H9 (cell line): ENCODE measurements at regions not wholly inside any gene's neighbourhood (a gene's known extent, or its start where the extent isn't known, plus 50 kb on each side); places are given as distances from the start of the nearest gene placed in this dataset.

Experiments used
- DNase-seq: peaks from one replicate; pipeline ENCODE4 v3.0.0-alpha.2; 2017
- H2AFZ ChIP-seq: one replicate; pipeline ENCODE4 v1.6.1; 2013; ENCODE audit warnings: mild to moderate bottlenecking, low read length, control low read depth, moderate library complexity
- H2AK5ac ChIP-seq: 2 replicates; pipeline ENCODE4 v1.6.1; 2013; ENCODE audit warnings: low read length, control low read depth, mixed read lengths; ENCODE audit not compliant: insufficient read length
- H2BK120ac ChIP-seq: one replicate; pipeline ENCODE4 v1.6.1; 2013; ENCODE audit warnings: low read depth, mild to moderate bottlenecking, low read length, control low read depth, inconsistent platforms; ENCODE audit not compliant: poor library complexity, severe bottlenecking
- H2BK12ac ChIP-seq: 2 replicates; pipeline ENCODE4 v1.6.1; 2013; ENCODE audit warnings: low read length, control low read depth, mixed read lengths, low read depth; ENCODE audit not compliant: insufficient read length
- H2BK15ac ChIP-seq: 2 replicates; pipeline ENCODE4 v1.6.1; 2013; ENCODE audit warnings: low read depth, low read length, control low read depth
- H2BK20ac ChIP-seq: one replicate; pipeline ENCODE4 v1.6.1; 2013; ENCODE audit warnings: low read depth, mild to moderate bottlenecking, low read length, control low read depth, inconsistent platforms; ENCODE audit not compliant: poor library complexity, severe bottlenecking
- H2BK5ac ChIP-seq: 2 replicates; pipeline ENCODE4 v1.6.1; 2013; ENCODE audit warnings: low read length, control low read depth, mixed read lengths; ENCODE audit not compliant: insufficient read length
- H3K14ac ChIP-seq: 2 replicates; pipeline ENCODE4 v1.6.1; 2013; ENCODE audit warnings: low read length, control low read depth; ENCODE audit not compliant: insufficient read depth
- H3K18ac ChIP-seq: 2 replicates; pipeline ENCODE4 v1.6.1; 2013; ENCODE audit warnings: low read depth, mild to moderate bottlenecking, mixed read lengths, low read length, control low read depth; ENCODE audit not compliant: insufficient read length
- H3K23ac ChIP-seq: 2 replicates; pipeline ENCODE4 v1.6.1; 2013; ENCODE audit warnings: low read length, control low read depth, mixed read lengths, low read depth; ENCODE audit not compliant: insufficient read length
- H3K23me2 ChIP-seq: 2 replicates; pipeline ENCODE4 v1.6.1; 2013; ENCODE audit warnings: low read depth, mild to moderate bottlenecking, mixed read lengths, low read length, control low read depth; ENCODE audit not compliant: insufficient read length, poor library complexity, severe bottlenecking
- H3K27ac ChIP-seq: 2 replicates; pipeline ENCODE4 v1.5.1; 2013; ENCODE audit warnings: low read length, control low read depth, mixed read lengths, low read depth; ENCODE audit not compliant: insufficient read length
- H3K27me3 ChIP-seq: 2 replicates; pipeline ENCODE4 v1.6.1; 2013; ENCODE audit warnings: low read length, control low read depth, inconsistent platforms; ENCODE audit not compliant: insufficient read depth
- H3K4ac ChIP-seq: 2 replicates; pipeline ENCODE4 v1.6.1; 2013; ENCODE audit warnings: low read depth, mild to moderate bottlenecking, control low read depth, inconsistent platforms, low read length, moderate library complexity
- H3K4me1 ChIP-seq: 2 replicates; pipeline ENCODE4 v1.6.1; 2013; ENCODE audit warnings: low read length, control low read depth, inconsistent platforms; ENCODE audit not compliant: insufficient read depth
- H3K4me2 ChIP-seq: 2 replicates; pipeline ENCODE4 v1.6.1; 2013; ENCODE audit warnings: low read length, control low read depth, mixed read lengths; ENCODE audit not compliant: insufficient read length, insufficient read depth
- H3K56ac ChIP-seq: 2 replicates; pipeline ENCODE4 v1.6.1; 2013; ENCODE audit warnings: low read depth, mild to moderate bottlenecking, mixed read lengths, low read length, control low read depth; ENCODE audit not compliant: insufficient read length
- H3K79me1 ChIP-seq: 2 replicates; pipeline ENCODE4 v1.6.1; 2013; ENCODE audit warnings: low read depth, mild to moderate bottlenecking, moderate library complexity, low read length, control low read depth, inconsistent platforms; ENCODE audit not compliant: insufficient read depth, poor library complexity, severe bottlenecking
- H3K79me2 ChIP-seq: 2 replicates; pipeline ENCODE4 v1.6.1; 2013; ENCODE audit warnings: low read length, control low read depth, inconsistent platforms; ENCODE audit not compliant: insufficient read depth
- H3K9ac ChIP-seq: 2 replicates; pipeline ENCODE4 v1.6.1; 2013; ENCODE audit warnings: low read length, control low read depth, mixed read lengths; ENCODE audit not compliant: insufficient read length; ENCODE audit errors: extremely low read depth
- H3K9me3 ChIP-seq: one replicate; pipeline ENCODE4 v1.6.1; 2013; ENCODE audit warnings: low read depth, low read length, inconsistent platforms; ENCODE audit not compliant: control insufficient read depth
- H3T11ph ChIP-seq: one replicate; pipeline ENCODE4 v1.6.1; 2013; ENCODE audit warnings: mild to moderate bottlenecking, low read length, control low read depth, inconsistent platforms
- H4K20me1 ChIP-seq: one replicate; pipeline ENCODE4 v1.6.1; 2013; ENCODE audit not compliant: control insufficient read depth, insufficient read length, insufficient read depth
- H4K5ac ChIP-seq: 2 replicates; pipeline ENCODE4 v1.6.1; 2013; ENCODE audit warnings: low read depth, mild to moderate bottlenecking, mixed read lengths, low read length, control low read depth; ENCODE audit not compliant: insufficient read length
- H4K8ac ChIP-seq: replicated peaks from 2 replicates; pipeline ENCODE4 v1.6.1; 2013; ENCODE audit warnings: low read length, control low read depth, mixed read lengths, low read depth; ENCODE audit not compliant: insufficient read length
- H4K91ac ChIP-seq: 2 replicates; pipeline ENCODE4 v1.6.1; 2013; ENCODE audit warnings: low read depth, mild to moderate bottlenecking, moderate library complexity, mixed read lengths, low read length, control low read depth; ENCODE audit not compliant: insufficient read length
- H3K27ac Mint-ChIP-seq, 3 experiments: 2 replicates in 2 of 3; 3 replicates in 1 of 3; pipeline ENCODE4 v1.8.0; 2020 to 2021; ENCODE audit warnings: mixed read lengths in 3 of 3, mild to moderate bottlenecking in 1 of 3, moderate library complexity in 1 of 3
- H3K27me3 Mint-ChIP-seq: 2 replicates; pipeline ENCODE4 v1.8.0; 2021; ENCODE audit warnings: low read depth, mild to moderate bottlenecking, moderate library complexity, mixed read lengths
- H3K36me3 Mint-ChIP-seq, 3 experiments: 2 replicates in 2 of 3; 3 replicates in 1 of 3; pipeline ENCODE4 v1.8.0; 2020 to 2021; ENCODE audit warnings: low read depth in 3 of 3, mixed read lengths in 3 of 3; ENCODE audit not compliant: insufficient read depth in 1 of 3
- H3K4me1 Mint-ChIP-seq, 2 experiments: 2 replicates each; pipeline ENCODE4 v1.8.0; 2020; ENCODE audit warnings: mixed read lengths in 2 of 2
- H3K4me3 Mint-ChIP-seq, 2 experiments: 2 replicates in 1 of 2; 3 replicates in 1 of 2; pipeline ENCODE4 v1.8.0; 2020 to 2021; ENCODE audit warnings: mild to moderate bottlenecking in 2 of 2, mixed read lengths in 2 of 2, moderate library complexity in 1 of 2
- H3K9me3 Mint-ChIP-seq, 2 experiments: 2 replicates in 1 of 2; 3 replicates in 1 of 2; pipeline ENCODE4 v1.8.0; 2020; ENCODE audit warnings: mild to moderate bottlenecking in 2 of 2, mixed read lengths in 2 of 2, moderate library complexity in 1 of 2
- CTCF ChIP-seq: fragments of 200-600 bp; sonication (generic); conservative IDR thresholded peaks from 3 replicates; pipeline ENCODE4 v1.8.0; 2021; ENCODE audit warnings: antibody characterized with exemption, mild to moderate bottlenecking
- WGBS: extraction: QIAGEN DNeasy Blood & Tissue Kit; methylation state at CpG from one replicate; pipeline ENCODE4 v1.1.7; 2013; ENCODE audit warnings: missing lambda C conversion rate, low lambda C conversion rate, mixed read lengths; ENCODE audit not compliant: insufficient read length; ENCODE audit errors: extremely low coverage; 5-methylcytosine and 5-hydroxymethylcytosine counted together

GRCh38 chr20:19809505-19809904, 51.4 kb downstream of the RIN2 start:
- Histone ChIP-seq H2AFZ (no peak overlapping the region), H2BK12ac (no peak overlapping the region), H4K20me1 (no peaks in the 10 kb centered on the region), H2AK5ac (no peak overlapping the region), H2BK120ac (no peak overlapping the region), H2BK5ac (no peak overlapping the region), H3K79me2 (no peaks in the 10 kb centered on the region), H3K27ac (no peak overlapping the region), H3K9ac (no peak overlapping the region), H2BK15ac (no peak overlapping the region), H4K91ac (no peak overlapping the region), H3K4ac (no peak overlapping the region), H3K4me1 (no peaks in the 10 kb centered on the region), H3K9me3 (no peaks in the 10 kb centered on the region), H3K4me2 (no peak overlapping the region), H3K23ac (no peak overlapping the region), H3K14ac (no peak overlapping the region), H3K56ac (no peak overlapping the region), H4K5ac (no peak overlapping the region), H3K27me3 (no peaks in the 10 kb centered on the region), H3K23me2 (no peaks in the 10 kb centered on the region), H2BK20ac (no peak overlapping the region), H3K18ac (no peak overlapping the region), H4K8ac (no peak overlapping the region), H3T11ph (no peak overlapping the region), H3K79me1 (no peaks in the 10 kb centered on the region)
- no peak for TF ChIP-seq CTCF
- H3K4me3 Mint-ChIP-seq: no peak overlapping the region
- no peaks in the 10 kb centered on the region; the same call in 1 of the 2 replicates for H3K27me3 Mint-ChIP-seq
- WGBS: no CpG with 5 or more reads among the region's 9 CpGs
- peaks cover 0 to 5% (median 0%) of the 10 kb centered on the region in 3 experiments; a peak in 1 of 7 replicates for H3K36me3 Mint-ChIP-seq
- DNase-seq: no peak
- H3K4me1 Mint-ChIP-seq: no peaks in the 10 kb centered on the region
- peaks cover 0 to 2% of the 10 kb centered on the region in 2 experiments; a peak in 1 of 5 replicates for H3K9me3 Mint-ChIP-seq
- H3K27ac Mint-ChIP-seq: no peak overlapping the region; a peak in 1 of 7 replicates
